Stimulated activated CD4-positive, alpha-beta T cell treated with anti-CD3 and anti-CD28 coated beads, Interleukin-15, amount 100 ng/mL, for 48 hours (primary cell): ENCODE measurements at regions not wholly inside any gene's neighbourhood (a gene's known extent, or its start where the extent isn't known, plus 50 kb on each side); places are given as distances from the start of the nearest gene placed in this dataset.
"Not testable (repeated sequence)": the region's sequence is repeated elsewhere in the genome, so short reads cannot be mapped to it uniquely, and the experiment has no call there.

Source experiments
- DNase-seq, 2 donors: peaks; one replicate each; pipeline ENCODE4 v3.0.0-alpha.2; 2020; ENCODE audit warnings: low read depth in 2 of 2

- not testable (repeated sequence) for DNase-seq
Observed at GRCh38 chr2:95765925-95766910, 174.4 kb downstream of the TRIM43 start.

GRCh38 chr2:95767531-95767930 is 175.7 kb downstream of the TRIM43 start:
- DNase-seq: not testable (repeated sequence)

GRCh38 chr2:95767950-95768349 is 176.1 kb downstream of the TRIM43 start:
- not testable (repeated sequence) for DNase-seq

- DNase-seq: not testable (repeated sequence)
Observed at GRCh38 chr2:95769256-95769655, 177.5 kb downstream of the TRIM43 start.

GRCh38 chr2:95770726-95771125 is 178.9 kb downstream of the TRIM43 start:
- not testable (repeated sequence) for DNase-seq

- DNase-seq: not testable (repeated sequence)
Observed at GRCh38 chr2:95774322-95775192, 182.8 kb downstream of the TRIM43 start.

GRCh38 chr2:95775193-95775531 is 183.4 kb downstream of the TRIM43 start:
- DNase-seq: not testable (repeated sequence)
